ENCODE measurements at regions not wholly inside any gene's neighbourhood (a gene's known extent, or its start where the extent isn't known, plus 50 kb on each side); places are given as distances from the start of the nearest gene placed in this dataset.

GRCh38 chr12:69024413-69024812 is 91.4 kb upstream of the CPM start:
- TF ChIP-seq POLR2A (IDR thresholded peaks at IDR 0.05; ENCODE audit: low read length) = no peak
- no peak for TF ChIP-seq GATA1 (IDR thresholded peaks at IDR 0.05; ENCODE audit: low read depth, low read length)
